Testis (tissue), 2 donors: ENCODE measurements at regions not wholly inside any gene's neighbourhood (a gene's known extent, or its start where the extent isn't known, plus 50 kb on each side); places are given as distances from the start of the nearest gene placed in this dataset.

Experiments
- POLR2A ChIP-seq: fragments of 450-650 bp; IDR thresholded peaks from one replicate; pipeline ENCODE4 v1.6.1; 2017; ENCODE audit warnings: antibody characterized with exemption, mild to moderate bottlenecking, moderate library complexity
- TF ChIP-seq, protein P1 (sequence below), 3 experiments: fragments of 450-650 bp in 2 of 3; fragments of 200-600 bp in 1 of 3; sonication (generic) in 1 of 3; IDR thresholded peaks; one replicate each; pipeline ENCODE4 v1.5.1; 2016 to 2019; ENCODE audit warnings: antibody characterized with exemption in 3 of 3, mild to moderate bottlenecking in 2 of 3, moderate library complexity in 1 of 3

DNA sequence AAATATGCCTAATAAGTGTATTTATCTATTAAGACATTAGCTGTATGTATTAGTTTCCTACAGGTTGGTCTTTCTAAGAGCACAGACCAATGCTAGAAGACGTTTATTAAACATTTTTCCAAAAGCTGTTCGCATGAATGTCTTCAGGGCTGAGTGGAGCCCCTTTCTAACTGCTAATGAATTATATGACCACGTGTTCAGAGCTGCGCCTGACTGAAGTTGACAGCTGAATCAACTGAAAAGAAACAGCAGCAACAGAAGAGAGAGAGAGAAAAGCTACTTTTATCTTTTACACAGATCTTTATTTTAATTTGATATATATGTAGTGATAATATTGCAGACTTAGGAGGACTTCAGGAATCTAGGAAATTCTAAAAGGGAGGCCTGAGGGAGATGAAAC is 75.2 kb upstream of the ARID1B start:
- TF ChIP-seq, protein P1, sequence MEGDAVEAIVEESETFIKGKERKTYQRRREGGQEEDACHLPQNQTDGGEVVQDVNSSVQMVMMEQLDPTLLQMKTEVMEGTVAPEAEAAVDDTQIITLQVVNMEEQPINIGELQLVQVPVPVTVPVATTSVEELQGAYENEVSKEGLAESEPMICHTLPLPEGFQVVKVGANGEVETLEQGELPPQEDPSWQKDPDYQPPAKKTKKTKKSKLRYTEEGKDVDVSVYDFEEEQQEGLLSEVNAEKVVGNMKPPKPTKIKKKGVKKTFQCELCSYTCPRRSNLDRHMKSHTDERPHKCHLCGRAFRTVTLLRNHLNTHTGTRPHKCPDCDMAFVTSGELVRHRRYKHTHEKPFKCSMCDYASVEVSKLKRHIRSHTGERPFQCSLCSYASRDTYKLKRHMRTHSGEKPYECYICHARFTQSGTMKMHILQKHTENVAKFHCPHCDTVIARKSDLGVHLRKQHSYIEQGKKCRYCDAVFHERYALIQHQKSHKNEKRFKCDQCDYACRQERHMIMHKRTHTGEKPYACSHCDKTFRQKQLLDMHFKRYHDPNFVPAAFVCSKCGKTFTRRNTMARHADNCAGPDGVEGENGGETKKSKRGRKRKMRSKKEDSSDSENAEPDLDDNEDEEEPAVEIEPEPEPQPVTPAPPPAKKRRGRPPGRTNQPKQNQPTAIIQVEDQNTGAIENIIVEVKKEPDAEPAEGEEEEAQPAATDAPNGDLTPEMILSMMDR (IDR thresholded peaks at IDR 0.05), result no peak
- TF ChIP-seq POLR2A, result no peak
